Tibial nerve (tissue), 4 donors: ENCODE measurements at regions not wholly inside any gene's neighbourhood (a gene's known extent, or its start where the extent isn't known, plus 50 kb on each side); places are given as distances from the start of the nearest gene placed in this dataset.

Experiments used
- DNase-seq, 2 donors: peaks; one replicate each; pipeline ENCODE4 v3.0.0-alpha.2; 2019; ENCODE audit warnings: low spot score in 2 of 2
- H3K27ac ChIP-seq, 4 donors: fragments of 200-600 bp; sonication (generic) in 3 of 4; one replicate each; pipeline ENCODE4 v1.5.1; 2017 to 2019; ENCODE audit warnings: mild to moderate bottlenecking in 1 of 4
- H3K27me3 ChIP-seq, 2 donors: fragments of 200-600 bp; sonication (generic) in 1 of 2; one replicate each; pipeline versions ENCODE4 v1.5.1 to v1.6.0; 2017 to 2019
- H3K36me3 ChIP-seq, 3 donors: fragments of 200-600 bp; sonication (generic); one replicate each; pipeline ENCODE4 v1.5.1; 2018 to 2019
- H3K4me1 ChIP-seq, 4 donors: fragments of 200-600 bp; sonication (generic) in 3 of 4; one replicate each; pipeline ENCODE4 v1.5.1; 2017 to 2019
- H3K4me3 ChIP-seq, 4 donors: fragments of 200-600 bp; sonication (generic) in 3 of 4; one replicate each; pipeline ENCODE4 v1.5.1; 2017 to 2019; ENCODE audit warnings: mild to moderate bottlenecking in 1 of 4, moderate library complexity in 1 of 4
- H3K9me3 ChIP-seq, 4 donors: fragments of 200-600 bp; sonication (generic) in 3 of 4; one replicate each; pipeline ENCODE4 v1.5.1; 2017 to 2019
- EP300 ChIP-seq, 2 donors: sonication (generic); formaldehyde crosslinking; IDR thresholded peaks; one replicate each; pipeline ENCODE4 v1.6.1; 2017; ENCODE audit warnings: antibody characterized with exemption in 2 of 2, mild to moderate bottlenecking in 1 of 2
- POLR2A ChIP-seq, 2 donors: fragments of 450-650 bp; IDR thresholded peaks; one replicate each; pipeline ENCODE4 v1.6.1; 2017; ENCODE audit warnings: antibody characterized with exemption in 2 of 2, mild to moderate bottlenecking in 2 of 2, moderate library complexity in 2 of 2
- WGBS, 2 donors: methylation state at CpG; one replicate each; pipeline ENCODE4 v1.1.5; 2018; 5-methylcytosine and 5-hydroxymethylcytosine counted together
- TF ChIP-seq, protein P1 (sequence below), 5 experiments: fragments of 200-600 bp in 3 of 5; fragments of 450-650 bp in 2 of 5; sonication (generic) in 3 of 5; IDR thresholded peaks; one replicate each; pipeline ENCODE4 v1.5.1; 2016 to 2019; ENCODE audit warnings: antibody characterized with exemption in 5 of 5, mild to moderate bottlenecking in 3 of 5, moderate library complexity in 2 of 5

DNA sequence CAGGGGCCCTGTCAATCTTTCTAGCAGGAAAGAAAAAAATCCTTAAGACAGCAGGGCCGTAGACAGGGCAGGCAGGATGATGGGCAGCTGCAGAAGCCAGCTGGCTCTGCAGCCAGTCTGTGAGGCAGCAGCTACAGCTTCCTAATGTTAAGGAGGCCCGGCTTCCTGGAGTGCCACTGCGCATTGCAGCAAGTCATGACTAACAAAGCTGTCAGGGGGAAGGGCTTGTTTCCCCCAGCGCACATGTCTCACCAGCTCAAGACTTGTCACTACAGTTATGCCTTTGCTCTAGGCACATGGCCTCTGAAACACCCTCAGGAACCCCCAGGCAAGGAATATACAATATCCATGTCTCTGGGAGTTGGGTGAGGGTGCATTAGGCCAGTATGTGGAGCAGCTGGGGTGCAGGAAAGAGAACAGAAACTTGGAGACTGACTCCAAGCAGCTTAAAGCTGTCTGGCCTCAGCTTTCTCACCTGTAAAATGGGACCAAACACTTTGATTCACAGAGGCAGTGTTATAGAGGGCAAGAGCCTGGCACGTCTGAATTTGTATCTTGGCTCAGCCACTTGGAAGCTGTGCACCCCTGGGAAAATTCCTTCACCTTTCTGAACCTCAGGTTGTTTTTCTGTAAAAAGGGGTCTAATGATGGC is 220.0 kb downstream of the HAPSTR1 start:
- no peak for TF ChIP-seq POLR2A (IDR thresholded peaks at IDR 0.05)
- Histone ChIP-seq H3K4me3 (no peak overlapping the region), H3K9me3 (peaks cover 0 to 36% (median 0%) of the 10 kb centered on the region in 4 donors), H3K27ac (no peak overlapping the region), H3K27me3 (no peaks in the 10 kb centered on the region), H3K36me3 (no peaks in the 10 kb centered on the region), H3K4me1 (no peaks in the 10 kb centered on the region)
- DNase-seq, result no peak
- WGBS, 2 donors, result 27 to 32% methylated on average over 3 to 5 of the region's 5 CpGs

DNA sequence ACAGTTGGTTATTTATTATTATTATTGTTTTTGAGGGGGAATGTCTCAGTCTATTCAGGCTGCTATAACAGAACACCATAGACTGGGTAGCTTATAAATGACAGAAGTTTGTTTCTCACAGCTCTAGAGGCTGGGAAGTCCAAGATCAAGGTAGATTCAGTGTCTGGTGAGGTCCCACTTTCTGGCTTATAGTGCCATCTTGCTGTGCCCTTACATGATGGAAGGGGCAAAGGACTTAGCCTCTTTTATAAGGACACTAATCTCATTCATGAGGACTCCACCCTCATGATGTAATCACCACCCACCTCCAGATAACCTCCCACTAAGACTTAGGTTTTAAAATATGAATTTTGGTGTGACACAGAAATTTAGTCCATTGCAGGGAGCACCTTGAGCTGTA is 224.6 kb downstream of the HAPSTR1 start:
- Histone ChIP-seq H3K4me1 (no peaks in the 10 kb centered on the region), H3K4me3 (no peak overlapping the region), H3K27me3 (no peaks in the 10 kb centered on the region), H3K36me3 (no peaks in the 10 kb centered on the region), H3K27ac (no peak overlapping the region), H3K9me3 (peaks cover 0 to 51% (median 0%) of the 10 kb centered on the region in 4 donors)
- TF ChIP-seq EP300 (IDR thresholded peaks at IDR 0.05) (no peak), POLR2A (IDR thresholded peaks at IDR 0.05) (no peak)
- TF ChIP-seq, protein P1, sequence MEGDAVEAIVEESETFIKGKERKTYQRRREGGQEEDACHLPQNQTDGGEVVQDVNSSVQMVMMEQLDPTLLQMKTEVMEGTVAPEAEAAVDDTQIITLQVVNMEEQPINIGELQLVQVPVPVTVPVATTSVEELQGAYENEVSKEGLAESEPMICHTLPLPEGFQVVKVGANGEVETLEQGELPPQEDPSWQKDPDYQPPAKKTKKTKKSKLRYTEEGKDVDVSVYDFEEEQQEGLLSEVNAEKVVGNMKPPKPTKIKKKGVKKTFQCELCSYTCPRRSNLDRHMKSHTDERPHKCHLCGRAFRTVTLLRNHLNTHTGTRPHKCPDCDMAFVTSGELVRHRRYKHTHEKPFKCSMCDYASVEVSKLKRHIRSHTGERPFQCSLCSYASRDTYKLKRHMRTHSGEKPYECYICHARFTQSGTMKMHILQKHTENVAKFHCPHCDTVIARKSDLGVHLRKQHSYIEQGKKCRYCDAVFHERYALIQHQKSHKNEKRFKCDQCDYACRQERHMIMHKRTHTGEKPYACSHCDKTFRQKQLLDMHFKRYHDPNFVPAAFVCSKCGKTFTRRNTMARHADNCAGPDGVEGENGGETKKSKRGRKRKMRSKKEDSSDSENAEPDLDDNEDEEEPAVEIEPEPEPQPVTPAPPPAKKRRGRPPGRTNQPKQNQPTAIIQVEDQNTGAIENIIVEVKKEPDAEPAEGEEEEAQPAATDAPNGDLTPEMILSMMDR (IDR thresholded peaks at IDR 0.05), result no peak
- no peak for DNase-seq

DNA sequence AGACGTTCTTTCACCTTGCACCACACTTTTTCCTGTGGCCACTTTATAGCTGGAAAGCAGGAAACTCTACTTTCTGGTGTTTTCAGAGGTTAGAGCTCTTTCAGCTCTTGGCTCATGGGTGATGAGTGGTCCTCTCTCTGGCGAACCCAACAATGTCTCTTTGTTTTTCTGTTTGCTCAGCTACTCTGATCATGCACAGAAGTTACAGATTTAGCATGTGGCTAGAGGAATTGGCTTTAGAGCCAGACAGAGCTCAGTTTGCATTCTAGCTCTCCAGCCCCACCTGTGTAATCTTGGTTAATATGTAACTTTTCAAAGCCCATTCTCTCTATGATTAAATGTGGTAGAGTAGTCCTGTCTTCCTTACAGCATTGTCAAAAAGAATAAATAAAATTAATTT is 225.2 kb downstream of the HAPSTR1 start:
- Histone ChIP-seq H3K27me3 (no peaks in the 10 kb centered on the region), H3K27ac (no peak overlapping the region), H3K9me3 (peaks cover 0 to 46% (median 0%) of the 10 kb centered on the region in 4 donors), H3K4me3 (no peak overlapping the region), H3K36me3 (no peaks in the 10 kb centered on the region), H3K4me1 (no peaks in the 10 kb centered on the region)
- no peak for DNase-seq
- WGBS, 2 donors, result 31 to 43% methylated on average over 2 of the region's 2 CpGs
- TF ChIP-seq POLR2A (IDR thresholded peaks at IDR 0.05), result no peak
- TF ChIP-seq, protein P1 (IDR thresholded peaks at IDR 0.05), result no peak
- TF ChIP-seq EP300 (IDR thresholded peaks at IDR 0.05), result no peak

DNA sequence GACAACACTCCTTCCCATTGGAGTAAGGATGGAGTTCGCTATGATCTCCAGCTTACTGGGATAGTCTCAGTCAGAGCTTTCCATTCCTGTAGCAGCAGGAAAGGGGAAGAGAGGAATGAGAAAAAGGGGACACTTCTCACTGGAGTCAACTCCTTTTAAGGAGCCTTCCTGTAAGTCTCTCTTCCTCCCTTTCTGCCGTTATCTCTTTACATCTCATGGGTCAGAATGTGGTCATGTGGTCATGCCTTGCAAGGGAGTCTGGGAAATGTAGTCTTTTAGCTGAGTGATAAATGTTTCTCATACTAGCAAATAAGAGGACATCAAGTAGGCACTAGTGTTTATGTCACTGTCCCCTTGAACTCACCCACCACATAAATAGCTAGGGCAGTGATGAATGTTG is 227.3 kb downstream of the HAPSTR1 start:
- Histone ChIP-seq H3K36me3 (no peaks in the 10 kb centered on the region), H3K27me3 (no peaks in the 10 kb centered on the region), H3K4me3 (no peak overlapping the region), H3K27ac (no peak overlapping the region), H3K9me3 (peaks cover 0 to 40% (median 0%) of the 10 kb centered on the region in 4 donors), H3K4me1 (no peaks in the 10 kb centered on the region)
- TF ChIP-seq EP300 (IDR thresholded peaks at IDR 0.05) (no peak), POLR2A (IDR thresholded peaks at IDR 0.05) (no peak)
- TF ChIP-seq, protein P1 (IDR thresholded peaks at IDR 0.05), result no peak
- 74 to 75% methylated on average over 2 of the region's 2 CpGs for WGBS, 2 donors
- DNase-seq, result no peak

DNA sequence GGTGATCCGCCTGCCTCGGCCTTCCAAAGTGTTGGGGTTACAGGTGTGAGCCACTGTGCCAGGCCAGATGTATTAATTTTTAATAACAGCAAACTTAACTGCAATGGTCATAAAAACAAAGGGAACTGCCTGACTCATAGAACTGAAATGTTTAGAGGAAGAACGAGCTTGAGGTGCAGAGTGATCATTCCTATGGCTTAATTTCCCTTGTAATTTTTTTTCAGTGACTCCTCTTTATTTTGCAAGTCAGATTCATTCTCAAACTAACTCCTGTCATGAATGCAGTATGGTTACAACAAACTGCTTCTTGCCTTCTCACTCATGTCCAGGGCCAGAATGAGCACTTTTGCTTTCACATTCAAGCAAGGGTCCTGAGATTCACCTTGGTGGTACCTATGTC is 231.3 kb downstream of the HAPSTR1 start:
- no peaks in the 10 kb centered on the region for H3K4me1 ChIP-seq
- TF ChIP-seq, protein P1 (IDR thresholded peaks at IDR 0.05), result no peak
- TF ChIP-seq POLR2A (IDR thresholded peaks at IDR 0.05), result no peak
- TF ChIP-seq EP300 (IDR thresholded peaks at IDR 0.05), result no peak
- no peak overlapping the region for H3K4me3 ChIP-seq
- H3K36me3 ChIP-seq, result no peaks in the 10 kb centered on the region
- no peak for DNase-seq
- no peaks in the 10 kb centered on the region for H3K27me3 ChIP-seq
- H3K9me3 ChIP-seq, result peaks cover 0 to 11% (median 0%) of the 10 kb centered on the region in 4 donors
- H3K27ac ChIP-seq, result no peak overlapping the region
- WGBS, 2 donors, result 74 to 76% methylated on average over 3 of the region's 3 CpGs
